ENCODE measurements at regions not wholly inside any gene's neighbourhood (a gene's known extent, or its start where the extent isn't known, plus 50 kb on each side); places are given as distances from the start of the nearest gene placed in this dataset.

- TF ChIP-seq EZH2 (IDR thresholded peaks at IDR 0.05) = no peak
- no peak for TF ChIP-seq POLR2AphosphoS5 (IDR thresholded peaks at IDR 0.05; ENCODE audit: borderline replicate concordance, low read depth, low read length)
- TF ChIP-seq FOXP2 (optimal IDR thresholded peaks at IDR 0.05; ENCODE audit: control extremely low read depth, extremely low read length, insufficient read depth) = no peak
Observed at GRCh38 chr4:185987961-185988627, 80.9 kb upstream of the TLR3 start.
